Neural cell (in vitro differentiated cells): ENCODE measurements at regions not wholly inside any gene's neighbourhood (a gene's known extent, or its start where the extent isn't known, plus 50 kb on each side); places are given as distances from the start of the nearest gene placed in this dataset.
"Not testable (repeated sequence)": the region's sequence is repeated elsewhere in the genome, so short reads cannot be mapped to it uniquely, and the experiment has no call there.

ENCODE experiments used
- H2AFZ ChIP-seq: fragments of 200-600, 300-800 bp; sonication (generic), shearing (Covaris generic); 2 replicates; pipeline ENCODE4 v1.6.0; 2014; ENCODE audit warnings: low read depth, mild to moderate bottlenecking, antibody characterized with exemption, low read length, moderate library complexity
- H3F3A ChIP-seq: fragments of 200-600 bp; shearing (Covaris generic); 2 replicates; pipeline ENCODE4 v1.6.1; 2016; ENCODE audit warnings: mild to moderate bottlenecking, moderate library complexity, mixed read lengths, antibody characterized with exemption, low read length; ENCODE audit not compliant: insufficient read depth, poor library complexity, severe bottlenecking
- H3K27ac ChIP-seq: fragments of 200-600, 300-800 bp; sonication (generic), shearing (Covaris generic); 2 replicates; pipeline ENCODE4 v1.5.1; 2014; ENCODE audit warnings: mild to moderate bottlenecking, low read length, moderate library complexity
- H3K27me3 ChIP-seq: fragments of 300-800, 200-600 bp; sonication (generic), shearing (Covaris generic); 2 replicates; pipeline ENCODE4 v1.6.0; 2014; ENCODE audit warnings: mild to moderate bottlenecking, low read depth, low read length, moderate library complexity; ENCODE audit not compliant: insufficient read depth
- H3K36me3 ChIP-seq: fragments of 300-800, 200-600 bp; sonication (generic), shearing (Covaris generic); 2 replicates; pipeline ENCODE4 v1.5.1; 2014; ENCODE audit warnings: mild to moderate bottlenecking, antibody characterized with exemption, low read length, moderate library complexity; ENCODE audit not compliant: insufficient read depth
- H3K4me2 ChIP-seq: fragments of 300-800, 200-600 bp; sonication (generic), shearing (Covaris generic); 2 replicates; pipeline ENCODE4 v1.6.0; 2014; ENCODE audit warnings: mild to moderate bottlenecking, low read length
- H3K4me3 ChIP-seq: fragments of 300-800, 200-600 bp; sonication (generic), shearing (Covaris generic); 2 replicates; pipeline ENCODE4 v1.5.1; 2014; ENCODE audit warnings: mild to moderate bottlenecking, low read length, moderate library complexity
- H3K79me2 ChIP-seq: fragments of 200-600 bp; shearing (Covaris generic); replicated peaks from 2 replicates; pipeline ENCODE4 v1.6.0; 2014; ENCODE audit warnings: mild to moderate bottlenecking, low read length, moderate library complexity; ENCODE audit not compliant: insufficient read depth
- H3K9ac ChIP-seq: fragments of 300-800, 200-600 bp; sonication (generic), shearing (Covaris generic); 2 replicates; pipeline ENCODE4 v1.6.1; 2016; ENCODE audit warnings: mild to moderate bottlenecking, low read length, mixed read lengths
- H3K9me2 ChIP-seq: fragments of 200-600 bp; shearing (Covaris generic); 2 replicates; pipeline ENCODE4 v1.6.1; 2016; ENCODE audit warnings: mild to moderate bottlenecking, low read length, mixed read lengths; ENCODE audit not compliant: insufficient read depth
- H3K9me3 ChIP-seq: fragments of 200-600, 300-800 bp; sonication (generic), shearing (Covaris generic); 2 replicates; pipeline ENCODE4 v1.6.1; 2016; ENCODE audit warnings: mild to moderate bottlenecking, mixed run types, low read length, moderate library complexity, mixed read lengths
- H4K20me1 ChIP-seq: fragments of 200-600 bp; shearing (Covaris generic); 2 replicates; pipeline ENCODE4 v1.6.1; 2016; ENCODE audit warnings: mild to moderate bottlenecking, mixed run types; ENCODE audit not compliant: insufficient read depth
- CTCF ChIP-seq: fragments of 450-650 bp; IDR thresholded peaks from 2 replicates; pipeline ENCODE4 v1.5.1; 2014; ENCODE audit warnings: antibody characterized with exemption, mild to moderate bottlenecking, moderate library complexity; ENCODE audit not compliant: poor library complexity, severe bottlenecking
- EP300 ChIP-seq: fragments of 450-650 bp; conservative IDR thresholded peaks from 2 replicates; pipeline ENCODE4 v1.6.1; 2014; ENCODE audit warnings: antibody characterized with exemption, mild to moderate bottlenecking, moderate library complexity; ENCODE audit not compliant: poor library complexity, severe bottlenecking
- EZH2 ChIP-seq: fragments of 200-600, 300-800 bp; shearing (Covaris generic), sonication (generic); IDR thresholded peaks from 2 replicates; pipeline ENCODE4 v1.6.1; 2014; ENCODE audit warnings: antibody characterized with exemption, low read length, borderline replicate concordance, mild to moderate bottlenecking; ENCODE audit not compliant: insufficient read depth, poor library complexity, severe bottlenecking
- MXI1 ChIP-seq: fragments of 450-650 bp; conservative IDR thresholded peaks from 2 replicates; pipeline ENCODE4 v1.6.1; 2014; ENCODE audit warnings: antibody characterized with exemption, mild to moderate bottlenecking; ENCODE audit not compliant: poor library complexity, severe bottlenecking
- POLR2AphosphoS5 ChIP-seq: IDR thresholded peaks from 2 replicates; pipeline ENCODE4 v1.6.1; 2012
- RAD21 ChIP-seq: fragments of 450-650 bp; conservative IDR thresholded peaks from 2 replicates; pipeline ENCODE4 v1.6.1; 2014; ENCODE audit warnings: antibody characterized with exemption, mild to moderate bottlenecking, moderate library complexity
- REST ChIP-seq: IDR thresholded peaks from 2 replicates; pipeline ENCODE4 v1.6.1; 2012; ENCODE audit warnings: borderline replicate concordance
- SMC3 ChIP-seq: fragments of 450-650 bp; conservative IDR thresholded peaks from 2 replicates; pipeline ENCODE4 v1.6.1; 2014; ENCODE audit warnings: antibody characterized with exemption, mild to moderate bottlenecking, moderate library complexity; ENCODE audit not compliant: poor library complexity
- TAF1 ChIP-seq: IDR thresholded peaks from 2 replicates; pipeline ENCODE4 v1.6.1; 2012; ENCODE audit warnings: low read depth

DNA sequence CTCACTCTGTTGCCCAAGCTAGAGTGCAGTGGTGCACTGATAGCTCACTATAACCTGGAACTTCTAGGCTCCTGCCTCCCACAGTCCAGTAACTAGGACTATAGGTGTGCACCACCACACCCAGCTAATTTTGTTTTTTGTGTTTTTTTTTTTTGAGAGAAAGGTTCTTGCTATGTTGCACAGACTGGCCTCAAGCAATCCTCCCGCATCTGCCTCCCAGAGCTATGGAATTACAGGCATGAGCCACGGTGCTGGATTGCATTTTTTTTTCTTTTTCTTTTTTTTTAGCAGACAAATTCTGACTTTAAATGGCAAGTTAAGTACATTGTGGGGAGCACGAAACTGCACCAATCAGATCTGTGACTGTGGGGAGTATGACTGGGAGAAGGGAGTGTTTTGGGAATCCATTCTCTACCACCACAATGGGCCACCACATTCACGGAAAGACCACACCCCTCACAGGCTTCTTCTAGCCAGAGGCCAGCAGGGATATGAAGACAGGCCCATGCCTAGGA, 58.1 kb upstream of the MSMB start:
- no peak for TF ChIP-seq POLR2AphosphoS5
- no peaks in the 10 kb centered on the region for H3K79me2 ChIP-seq
- H3K9me3 ChIP-seq, result no peaks in the 10 kb centered on the region
- no peaks in the 10 kb centered on the region for H3K9me2 ChIP-seq
- no peaks in the 10 kb centered on the region for H4K20me1 ChIP-seq
- H3K27me3 ChIP-seq, result peaks cover 22% of the 10 kb centered on the region
- no peak overlapping the region for H3K4me3 ChIP-seq
- H3K27ac ChIP-seq, result no peak overlapping the region
- no peaks in the 10 kb centered on the region for H3K36me3 ChIP-seq
- H3F3A ChIP-seq, result no peaks in the 10 kb centered on the region
- no peak overlapping the region for H3K4me2 ChIP-seq
- H2AFZ ChIP-seq, result no peak overlapping the region
- H3K9ac ChIP-seq, result no peak overlapping the region

- not testable (repeated sequence) for H3K4me3 ChIP-seq, H4K20me1 ChIP-seq, H3K9ac ChIP-seq, H3K27ac ChIP-seq, H3K36me3 ChIP-seq, H3F3A ChIP-seq, H3K9me2 ChIP-seq, H2AFZ ChIP-seq, H3K79me2 ChIP-seq, H3K9me3 ChIP-seq, H3K4me2 ChIP-seq
- peaks cover 22% of the 10 kb centered on the region for H3K27me3 ChIP-seq
Observed at GRCh38 chr10:46105416-46105815, 59.3 kb upstream of the MSMB start.

GRCh38 chr10:46105856-46106409, 59.9 kb upstream of the MSMB start:
- not testable (repeated sequence) for H3K9me2 ChIP-seq, H3F3A ChIP-seq, H3K36me3 ChIP-seq, H3K79me2 ChIP-seq, H2AFZ ChIP-seq, H3K27ac ChIP-seq, H3K4me2 ChIP-seq, H3K9me3 ChIP-seq, H4K20me1 ChIP-seq
- peak overlapping the region; percentile 62 for H3K4me3 ChIP-seq
- H3K27me3 ChIP-seq, result peaks cover 22% of the 10 kb centered on the region
- H3K9ac ChIP-seq, result peak overlapping the region; percentile 39

- Histone ChIP-seq H3K9me2 (no peaks in the 10 kb centered on the region), H3K27ac (no peak overlapping the region), H3K9me3 (no peaks in the 10 kb centered on the region), H3F3A (no peaks in the 10 kb centered on the region), H3K4me3 (peak overlapping the region; percentile 62), H4K20me1 (no peaks in the 10 kb centered on the region), H2AFZ (no peak overlapping the region), H3K27me3 (peaks cover 22% of the 10 kb centered on the region), H3K4me2 (peak overlapping the region; percentile 54), H3K36me3 (no peaks in the 10 kb centered on the region), H3K9ac (peak overlapping the region; percentile 39), H3K79me2 (no peaks in the 10 kb centered on the region)
- no peak for TF ChIP-seq TAF1
- no peak for TF ChIP-seq RAD21
- TF ChIP-seq POLR2AphosphoS5, result no peak
- no peak for TF ChIP-seq SMC3
- TF ChIP-seq EZH2, result no peak
- no peak for TF ChIP-seq REST
- TF ChIP-seq EP300, result no peak
- TF ChIP-seq CTCF, result peak; percentile 48
- peak; percentile 56 for TF ChIP-seq MXI1
Observed at GRCh38 chr10:46106410-46107255, 60.6 kb upstream of the MSMB start.

DNA sequence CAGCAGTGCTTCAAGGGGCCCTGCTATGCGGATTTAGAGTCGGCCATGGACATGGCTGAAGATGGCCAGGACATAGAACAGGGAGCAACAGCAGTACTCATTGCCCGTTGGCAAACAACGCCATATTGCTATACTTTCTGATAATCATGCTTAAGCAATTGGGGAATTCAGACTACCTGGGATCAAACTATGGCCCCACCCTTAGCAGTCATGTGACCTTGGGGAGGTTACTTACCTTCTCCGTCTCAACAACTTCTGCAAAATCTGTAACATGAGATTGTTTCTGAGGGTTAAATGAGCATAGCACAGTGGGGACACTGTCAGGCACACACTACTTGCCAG, 62.1 kb upstream of the MSMB start:
- peaks cover 22% of the 10 kb centered on the region for H3K27me3 ChIP-seq
- H4K20me1 ChIP-seq, H3K9ac ChIP-seq, H3K27ac ChIP-seq, H3K9me3 ChIP-seq, H3K36me3 ChIP-seq, H3K4me2 ChIP-seq, H3K79me2 ChIP-seq, H2AFZ ChIP-seq, H3K4me3 ChIP-seq, H3K9me2 ChIP-seq, H3F3A ChIP-seq: not testable (repeated sequence)
